ENCODE measurements at regions not wholly inside any gene's neighbourhood (a gene's known extent, or its start where the extent isn't known, plus 50 kb on each side); places are given as distances from the start of the nearest gene placed in this dataset.

GRCh38 chr20:9912858-9913434, 74.1 kb upstream of the PAK5 start:
- Histone ChIP-seq H3K27ac (no peak overlapping the region), H3K4me3 (no peak overlapping the region)
- no peak for DNase-seq (ENCODE audit: low spot score)
- peak; percentile 69 for TF ChIP-seq CTCF (IDR thresholded peaks at IDR 0.05)

- no peak overlapping the region for H3K27ac ChIP-seq
- no peak overlapping the region for H3K4me3 ChIP-seq
- DNase-seq (ENCODE audit: low spot score) = no peak
- no peak for TF ChIP-seq CTCF (IDR thresholded peaks at IDR 0.05)
These were observed 73.4 kb upstream of the PAK5 start for GRCh38 chr20:9912290-9912689.

DNA sequence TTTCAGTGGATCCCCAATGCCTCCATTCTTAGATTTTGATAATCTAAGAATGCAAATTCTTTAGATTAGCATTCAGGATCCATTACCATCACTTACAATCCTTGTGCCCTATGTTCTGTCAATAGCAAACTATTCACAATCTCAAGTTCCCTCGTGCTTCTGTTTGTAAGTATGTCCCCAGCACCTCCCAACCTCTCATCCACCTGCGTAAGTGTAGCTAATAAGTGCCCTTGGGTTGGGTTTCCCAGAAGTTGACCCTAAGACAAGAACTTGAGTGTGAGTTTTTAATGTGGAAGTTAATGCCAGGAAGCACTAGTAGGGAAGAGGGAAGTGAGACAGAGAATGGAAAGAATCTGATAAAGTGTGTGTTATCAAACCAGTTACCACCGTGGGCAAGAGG, 72.6 kb upstream of the PAK5 start:
- Histone ChIP-seq H3K27ac (no peak overlapping the region), H3K4me3 (no peak overlapping the region)
- no peak for TF ChIP-seq CTCF (IDR thresholded peaks at IDR 0.05)
- no peak for DNase-seq (ENCODE audit: low spot score)

- Histone ChIP-seq H3K4me3 (no peak overlapping the region), H3K27ac (no peak overlapping the region)
- DNase-seq (ENCODE audit: low spot score) = no peak
- no peak for TF ChIP-seq CTCF (IDR thresholded peaks at IDR 0.05)
These were observed 70.3 kb upstream of the PAK5 start for GRCh38 chr20:9909167-9909566.

DNA sequence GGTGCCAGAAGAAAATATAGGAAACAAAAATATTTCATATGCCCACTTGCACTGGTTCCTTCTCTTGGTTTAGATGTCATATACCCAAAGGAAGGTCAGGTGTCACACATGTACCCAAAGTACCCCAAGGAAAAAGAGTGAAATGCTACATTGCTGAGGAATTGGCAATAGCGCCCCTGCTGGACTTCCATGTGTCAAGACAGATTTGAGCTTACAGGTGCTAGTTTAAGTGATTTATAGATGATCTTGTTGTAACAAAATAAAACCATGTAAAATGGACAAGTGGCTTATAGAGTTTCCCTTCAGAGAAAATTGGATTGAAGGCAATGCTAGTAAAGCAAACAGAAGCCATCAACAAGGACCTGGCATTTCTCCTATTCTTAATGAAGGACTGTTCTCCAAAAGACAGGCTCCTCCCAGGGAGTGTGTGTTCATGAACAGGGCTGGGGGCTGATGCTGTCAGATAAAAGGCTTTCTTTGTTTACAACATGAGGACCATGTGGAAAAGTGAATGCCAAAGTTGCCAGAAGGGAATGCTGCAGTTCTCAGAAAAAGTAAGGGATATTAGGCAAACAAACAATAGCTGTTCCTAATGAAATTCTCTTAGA, 64.3 kb upstream of the PAK5 start:
- no peak for TF ChIP-seq CTCF (IDR thresholded peaks at IDR 0.05)
- Histone ChIP-seq H3K27ac (no peak overlapping the region), H3K4me3 (no peak overlapping the region)
- DNase-seq (ENCODE audit: low spot score) = no peak

DNA sequence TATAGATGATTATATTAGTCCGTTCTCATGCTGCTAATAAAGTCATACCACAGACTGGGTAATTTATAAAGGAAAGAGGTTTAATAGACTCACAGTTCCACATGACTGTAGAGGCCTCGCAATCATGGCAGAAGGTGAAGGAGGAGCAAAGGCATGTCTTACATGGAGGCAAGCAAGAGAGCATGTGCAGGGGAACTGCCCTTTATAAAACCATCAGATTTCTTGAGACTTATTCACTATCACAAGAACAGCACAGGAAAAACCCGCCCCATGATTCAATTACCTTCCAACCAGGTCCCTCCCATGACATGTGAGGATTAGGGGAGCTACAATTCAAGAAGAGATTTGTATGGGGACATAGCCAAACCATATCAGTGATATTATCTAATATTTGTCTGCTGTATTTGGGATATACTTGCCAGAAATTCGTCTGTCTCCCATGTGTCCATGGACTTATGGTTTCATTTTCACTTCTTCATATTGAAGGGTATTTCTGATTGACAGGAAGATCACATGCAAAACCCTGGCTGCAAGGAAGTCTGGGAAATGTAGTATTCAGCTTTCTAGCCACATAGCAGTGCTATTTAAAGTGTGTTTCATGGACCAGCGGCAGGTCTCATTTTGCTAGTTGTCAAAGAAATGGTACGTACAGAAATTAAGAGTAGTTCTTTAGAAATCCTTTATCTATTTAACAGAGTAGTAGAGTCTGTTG, 50.5 kb upstream of the PAK5 start:
- DNase-seq (ENCODE audit: low spot score) = no peak
- TF ChIP-seq CTCF (IDR thresholded peaks at IDR 0.05) = no peak
- Histone ChIP-seq H3K27ac (no peak overlapping the region), H3K4me3 (no peak overlapping the region)
